ENCODE measurements at regions not wholly inside any gene's neighbourhood (a gene's known extent, or its start where the extent isn't known, plus 50 kb on each side); places are given as distances from the start of the nearest gene placed in this dataset.

DNA sequence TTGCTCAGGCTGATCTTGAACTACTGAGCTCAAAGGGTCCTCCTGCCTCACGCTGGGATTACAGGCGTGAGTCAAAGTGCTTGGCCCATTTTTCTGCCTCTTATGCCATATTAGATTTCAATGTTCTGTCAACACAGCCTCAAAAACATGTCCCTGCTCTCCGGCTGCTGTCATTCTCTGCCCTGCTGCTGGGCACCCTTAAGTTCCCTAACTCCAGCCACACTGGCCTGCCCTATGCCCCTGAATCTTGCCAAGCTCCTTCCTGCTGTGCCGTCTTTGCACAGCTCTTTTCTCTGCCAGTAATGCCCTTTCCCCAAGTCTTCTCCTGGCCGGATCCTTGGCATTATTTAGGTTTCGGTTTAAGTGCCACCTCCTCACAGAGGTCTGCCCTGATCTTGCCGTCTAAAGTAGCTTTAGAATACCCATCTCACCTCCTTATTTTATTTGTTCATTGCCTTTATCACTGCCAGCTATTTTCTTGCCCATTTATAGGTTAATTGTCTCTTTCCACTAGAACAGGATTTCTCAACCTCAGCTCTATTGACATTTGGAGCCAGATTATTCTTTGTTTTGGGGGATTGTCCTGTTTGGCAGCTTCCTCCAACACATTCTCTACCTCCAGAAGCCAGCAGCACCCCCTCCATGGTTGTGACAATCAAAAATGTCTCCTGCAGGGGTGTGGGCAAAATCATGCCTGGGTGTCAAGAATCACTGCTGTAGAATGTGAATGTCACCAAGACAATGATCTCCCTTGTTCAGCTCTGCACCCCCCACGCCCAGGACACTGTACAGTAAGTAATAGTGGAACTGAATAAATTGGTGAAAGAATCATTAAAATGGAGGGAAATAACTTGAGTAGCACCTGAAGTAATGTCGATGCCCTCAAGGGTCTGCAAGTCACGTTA, 168.2 kb downstream of the CYLD start:
- no peak for DNase-seq

DNA sequence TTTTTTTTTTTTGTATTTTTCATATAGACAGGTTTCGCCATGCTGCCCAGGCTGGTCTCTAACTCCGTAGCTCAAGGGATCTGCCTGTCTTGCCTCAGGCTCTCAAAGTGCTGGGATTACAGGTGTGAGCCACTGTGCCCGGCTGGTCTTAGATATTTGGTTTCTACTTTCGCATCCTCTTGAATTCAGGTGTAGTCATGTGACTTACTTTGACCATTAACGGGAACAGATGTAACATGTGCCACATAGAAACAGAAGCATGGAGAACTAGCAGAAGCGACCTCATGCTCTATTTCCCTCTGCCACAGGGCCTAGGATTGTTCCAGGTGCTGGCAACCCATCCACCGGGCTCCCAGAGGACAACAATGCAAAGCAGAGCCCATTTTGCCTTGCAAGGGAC, 166.6 kb downstream of the CYLD start:
- DNase-seq, result no peak

DNA sequence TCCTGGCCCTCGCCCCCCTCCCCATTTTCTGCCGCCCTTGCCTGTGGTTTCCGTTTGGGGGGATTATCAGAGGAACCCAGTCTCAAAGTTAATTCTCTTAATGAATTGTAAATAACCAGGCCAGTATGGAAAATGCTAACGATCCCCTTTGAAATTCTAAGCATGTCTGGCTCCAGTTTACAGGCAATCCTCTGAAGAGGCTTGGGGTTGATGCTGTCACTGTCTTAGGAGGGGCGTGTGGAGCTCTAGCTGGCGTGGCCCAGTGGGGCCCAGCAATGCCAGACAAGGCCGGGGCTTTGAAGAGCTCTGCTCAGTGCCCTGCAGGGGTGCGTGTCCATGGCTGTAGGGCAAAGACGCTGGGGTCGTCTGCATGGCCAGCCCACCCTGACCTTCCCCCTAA, 164.6 kb downstream of the CYLD start:
- DNase-seq, result no peak

DNA sequence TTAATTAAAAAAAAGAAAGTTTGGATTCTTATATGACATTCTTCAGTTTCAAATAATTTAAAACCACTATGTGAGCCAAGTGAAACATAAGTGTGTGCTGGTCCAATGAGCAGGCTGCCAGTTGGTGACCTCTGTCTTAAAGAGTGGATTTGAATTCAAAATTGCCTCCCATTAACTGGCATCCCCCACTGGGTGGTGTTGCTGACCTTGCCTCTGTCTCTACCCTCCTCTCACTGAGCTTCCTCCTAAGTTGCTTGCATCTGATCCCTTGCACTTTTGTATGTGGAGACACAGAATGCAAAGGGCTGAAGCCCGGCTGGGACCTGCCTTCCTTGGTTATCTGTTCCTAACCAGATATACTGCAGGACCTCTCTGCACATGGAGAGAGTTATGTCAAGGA, 160.6 kb downstream of the CYLD start:
- no peak for DNase-seq

DNA sequence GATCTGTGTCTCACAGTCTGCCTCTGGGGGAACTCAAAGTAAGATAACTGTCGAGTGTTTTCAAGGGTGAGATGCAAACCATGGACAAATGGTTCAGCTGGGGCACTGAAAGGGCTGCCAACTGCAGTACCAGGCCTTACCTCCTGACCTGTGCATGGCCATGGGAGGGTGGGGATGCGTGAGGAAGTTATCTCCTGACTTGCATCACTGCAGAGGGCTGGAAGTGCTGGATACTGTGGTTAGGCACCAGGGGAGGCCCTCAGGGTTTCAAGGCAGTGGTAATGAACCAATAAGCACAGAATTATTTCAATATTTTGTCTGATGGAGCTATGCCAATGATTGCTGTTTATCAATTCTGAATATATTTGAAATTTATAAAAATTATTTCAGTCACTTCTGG, 159.2 kb downstream of the CYLD start:
- DNase-seq, result no peak

DNA sequence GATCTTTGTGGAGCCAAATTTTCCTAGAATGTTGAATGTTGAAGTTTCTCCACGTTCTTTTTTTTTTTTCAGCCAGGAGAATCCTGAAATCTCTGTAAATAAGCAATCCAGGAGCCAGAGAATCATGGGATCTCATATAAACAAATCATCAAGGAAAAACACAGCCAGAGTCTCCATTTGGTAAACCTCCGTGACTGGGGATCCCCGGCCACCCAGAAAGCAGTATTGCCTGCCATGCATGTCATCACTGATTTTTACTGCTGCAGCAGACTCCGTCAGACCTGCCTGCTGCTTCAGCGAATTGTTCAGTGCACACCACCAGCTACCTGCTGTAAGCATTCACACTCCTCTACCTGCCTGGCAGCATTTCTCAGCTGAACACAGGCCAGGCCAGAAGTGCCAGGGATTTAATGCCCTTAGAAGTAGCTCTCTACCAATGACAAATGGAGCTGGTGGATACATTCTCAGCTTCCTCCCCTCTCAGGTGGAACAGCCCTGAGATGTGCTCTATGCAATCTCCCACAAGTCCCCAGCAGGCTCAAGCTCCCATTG, 158.6 kb downstream of the CYLD start:
- DNase-seq, result no peak

DNA sequence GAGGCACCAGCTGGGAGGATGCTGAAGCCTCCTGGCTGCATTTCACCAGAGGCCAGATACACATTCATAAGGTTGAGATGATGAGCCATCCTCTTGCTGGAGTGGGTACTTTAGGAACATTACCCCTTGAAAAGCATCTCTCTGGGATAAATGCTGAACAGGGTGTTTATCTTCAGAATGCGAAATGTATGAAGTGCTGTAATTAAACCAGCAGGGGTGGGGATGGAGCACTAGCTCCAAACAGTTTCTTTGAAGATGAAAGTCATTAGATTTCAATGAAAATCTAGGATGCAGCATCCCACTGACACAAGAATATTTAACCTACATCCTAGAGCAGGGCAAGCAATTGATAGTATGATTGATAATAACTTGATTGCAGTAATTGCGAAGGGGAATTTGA, 158.1 kb downstream of the CYLD start:
- DNase-seq, result no peak

DNA sequence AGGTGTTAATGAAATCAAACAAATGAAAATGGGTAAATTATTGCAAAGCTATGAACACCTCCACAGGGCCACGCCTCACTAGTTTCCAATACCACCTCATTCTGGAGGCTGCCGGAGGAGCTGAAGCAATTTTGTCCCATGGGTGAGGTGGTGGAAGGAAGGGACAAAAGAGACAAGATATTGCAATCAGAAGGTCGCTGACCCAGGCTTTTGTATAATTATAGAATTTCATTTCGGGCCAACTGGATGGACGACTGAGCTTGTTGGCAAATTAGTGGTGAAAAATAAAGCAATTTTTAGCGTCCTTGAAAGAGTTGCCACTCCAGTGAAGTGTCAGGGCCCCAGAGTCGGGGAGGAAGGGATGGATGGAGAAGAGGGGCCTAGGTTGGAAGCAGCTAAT, 147.9 kb downstream of the CYLD start:
- no peak for DNase-seq

DNA sequence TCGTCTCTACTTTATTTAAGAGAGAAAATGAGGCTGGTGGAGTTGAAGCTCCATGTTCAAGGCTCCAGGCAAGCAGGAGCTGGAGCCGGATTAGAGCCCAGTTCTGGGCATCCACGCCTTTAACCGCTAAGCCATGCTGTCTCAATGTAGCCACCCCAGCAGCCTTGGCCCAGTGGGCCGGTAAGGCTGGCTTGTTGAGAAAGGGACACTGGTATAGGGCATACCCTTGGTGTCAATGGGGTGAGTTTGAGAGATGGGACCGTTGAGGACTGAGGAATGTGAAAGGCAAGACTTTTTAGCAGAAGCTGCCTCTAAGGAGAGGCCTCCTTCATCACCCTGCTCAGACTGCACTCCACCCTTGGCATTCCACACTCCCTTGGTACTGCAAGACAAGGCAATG, 147.4 kb downstream of the CYLD start:
- DNase-seq, result no peak

DNA sequence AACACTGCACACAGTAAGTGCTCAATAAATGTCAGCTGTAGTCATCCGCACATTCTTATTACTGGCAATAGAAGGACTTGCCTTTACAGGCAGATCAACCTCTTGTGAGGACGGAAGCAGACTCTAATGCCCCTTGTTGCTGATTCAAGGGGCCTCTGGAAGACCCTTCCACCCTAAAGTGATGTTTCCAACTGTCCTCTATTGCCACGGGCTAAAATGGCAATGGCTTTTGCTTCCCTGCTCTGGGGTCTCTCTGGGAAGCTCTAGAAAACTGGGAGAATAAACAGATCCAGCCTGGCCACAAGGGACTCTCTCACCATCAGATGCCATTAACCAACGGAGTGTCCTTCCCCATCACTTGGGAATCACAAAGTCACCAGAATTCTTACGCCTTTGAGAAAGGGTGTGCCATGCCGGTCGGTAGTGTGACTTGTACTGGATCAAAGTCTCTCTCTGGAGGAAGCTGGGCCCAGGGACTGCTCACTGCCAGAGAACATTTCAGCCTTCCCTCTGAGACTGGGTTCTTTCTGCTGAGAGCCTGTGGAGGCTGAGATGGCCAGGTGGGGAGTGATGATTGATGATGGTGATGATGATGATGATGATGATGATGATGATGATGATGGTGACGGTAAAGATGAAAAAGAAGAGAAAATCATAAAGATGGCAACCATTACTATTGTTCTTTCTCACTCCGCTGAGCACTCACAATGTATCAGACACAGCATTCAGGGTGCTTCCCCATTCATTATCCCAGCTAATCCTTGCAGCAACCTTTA, 146.8 kb downstream of the CYLD start:
- DNase-seq, result no peak

DNA sequence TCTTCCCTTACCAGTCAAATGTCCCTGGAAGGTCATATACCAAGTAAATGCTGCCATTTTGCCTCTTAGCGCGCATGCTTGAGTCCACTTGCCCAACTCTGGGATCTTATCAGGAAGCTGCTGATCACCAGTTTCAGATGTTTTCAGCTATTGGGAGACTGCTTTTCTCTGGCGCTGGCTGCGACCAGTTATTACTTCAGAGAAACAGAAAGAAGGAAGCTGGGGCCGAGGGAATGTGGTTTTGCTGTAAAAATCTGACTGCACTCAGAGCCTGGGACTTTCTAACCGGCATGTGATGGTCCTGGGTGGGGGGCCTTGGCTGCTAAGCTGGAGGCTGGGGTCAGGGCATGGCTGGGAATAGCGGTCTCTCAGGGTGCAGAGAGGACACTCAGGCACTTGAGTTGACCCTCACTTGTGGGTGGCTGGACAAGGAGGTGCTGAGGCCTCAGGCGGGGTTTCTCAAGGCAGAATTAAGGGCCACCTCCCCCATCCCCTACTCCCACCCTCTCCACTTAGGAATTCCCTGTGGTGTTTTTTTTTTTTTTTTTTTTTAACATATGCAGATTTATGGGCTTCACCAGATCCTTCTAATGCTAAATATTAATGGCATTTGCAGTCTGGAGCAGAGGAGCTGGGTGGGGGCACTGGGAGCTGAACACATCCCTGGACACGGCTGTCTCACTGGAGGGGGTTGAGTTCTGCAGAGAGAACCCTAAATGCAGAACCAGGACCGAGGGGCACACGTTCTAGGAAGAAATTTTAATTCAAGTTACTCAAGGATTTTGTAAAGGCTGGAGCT, 145.8 kb downstream of the CYLD start:
- DNase-seq, result no peak

DNA sequence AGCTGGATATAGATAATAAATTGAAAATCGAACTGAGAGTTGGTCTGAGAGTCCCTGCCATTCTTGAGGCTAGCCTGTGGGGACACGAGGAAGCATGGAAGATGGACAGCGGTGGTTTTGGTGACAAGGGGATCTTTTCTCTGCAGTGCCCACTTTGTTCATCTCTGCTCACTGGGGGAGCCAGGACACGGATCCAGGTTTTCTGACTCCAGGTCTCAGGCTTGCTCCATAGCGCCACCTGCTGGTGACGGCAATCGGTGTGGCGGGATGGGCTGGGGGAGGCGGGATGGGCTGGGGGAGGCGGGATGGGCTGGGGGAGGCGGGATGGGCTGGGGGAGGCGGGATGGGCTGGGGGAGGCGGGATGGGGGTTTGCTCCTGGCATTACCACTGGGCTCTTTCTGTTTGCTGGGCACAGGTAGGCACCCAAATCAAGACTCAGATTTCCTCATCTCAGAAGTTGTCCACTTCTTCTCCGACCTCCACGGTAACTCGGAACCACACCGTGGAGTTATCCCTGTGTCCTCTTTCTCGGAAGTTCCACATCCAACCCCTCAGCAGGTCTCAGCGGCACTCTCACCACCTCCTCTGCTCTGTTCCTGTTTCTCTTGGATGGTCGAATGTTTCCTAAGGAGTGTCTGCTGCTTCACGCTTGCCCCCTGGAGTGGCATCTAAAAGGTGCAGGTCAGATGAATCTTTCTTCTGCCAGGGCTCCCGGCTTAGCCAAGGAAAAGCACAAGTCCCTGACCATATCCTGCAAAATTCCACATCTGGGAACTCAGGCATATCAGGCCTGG, 142.4 kb downstream of the CYLD start:
- no peak for DNase-seq

DNA sequence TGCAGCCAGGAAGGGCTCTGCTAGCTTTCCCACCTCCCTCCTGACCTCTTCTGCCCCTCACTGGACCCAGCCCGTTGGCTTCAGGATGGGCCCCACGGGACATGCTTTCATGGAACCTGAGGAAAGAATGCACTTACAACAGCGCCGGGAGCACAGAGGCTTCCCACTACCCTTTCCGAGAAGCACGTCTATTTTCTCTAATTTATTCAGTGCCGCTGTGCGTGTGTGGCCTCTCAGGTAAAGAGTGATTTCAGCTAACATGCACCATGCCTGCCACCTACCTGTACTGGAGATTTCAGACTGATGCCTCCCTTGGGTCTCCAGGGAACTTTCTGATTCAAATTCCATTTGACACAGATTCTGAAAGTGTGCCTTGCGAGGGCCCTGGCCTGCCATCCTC, 140.1 kb downstream of the CYLD start:
- DNase-seq, result no peak

DNA sequence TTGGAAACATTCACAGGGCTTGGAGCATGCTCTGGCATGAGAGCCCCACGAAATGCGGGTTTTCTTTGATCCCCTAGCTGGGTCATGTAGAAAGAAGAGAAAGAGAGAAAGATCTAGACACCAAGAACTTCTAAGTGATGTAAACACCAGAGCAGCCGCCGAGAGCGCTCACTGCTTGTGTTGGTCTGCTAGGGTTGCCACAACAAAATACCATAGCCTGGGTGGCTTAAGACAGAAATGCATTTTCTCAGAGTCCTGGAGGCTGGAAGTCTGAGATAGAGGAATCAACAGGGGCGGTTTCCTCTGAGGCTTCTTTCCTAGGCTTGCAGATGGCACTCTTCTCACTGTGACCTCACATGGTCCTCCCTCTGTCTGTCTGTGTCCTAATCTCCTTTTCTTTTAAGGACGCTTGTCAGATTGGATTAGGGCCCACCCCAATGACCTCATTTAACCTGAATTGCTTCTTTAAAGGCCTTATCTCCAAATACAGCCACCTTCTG, 139.5 kb downstream of the CYLD start:
- DNase-seq, result no peak

DNA sequence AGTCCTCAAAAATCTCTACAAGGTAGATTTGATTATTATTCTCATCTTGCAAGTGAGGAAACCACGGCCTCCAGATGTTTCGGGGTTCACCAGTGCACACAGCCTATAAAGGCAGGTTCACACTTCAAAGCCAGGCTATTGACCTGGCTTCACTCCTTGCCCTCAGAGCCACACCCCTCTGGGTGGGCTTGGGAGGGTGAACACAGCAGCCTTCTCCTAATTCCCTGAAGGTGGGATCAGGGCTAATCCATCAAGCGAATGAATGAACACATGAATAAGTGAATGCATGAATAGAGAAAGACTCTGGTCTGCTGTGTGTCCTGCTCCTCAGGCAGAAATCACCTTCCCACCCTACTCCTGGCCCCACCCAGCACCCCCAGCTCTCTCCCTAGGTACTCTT, 139.0 kb downstream of the CYLD start:
- DNase-seq, result no peak

DNA sequence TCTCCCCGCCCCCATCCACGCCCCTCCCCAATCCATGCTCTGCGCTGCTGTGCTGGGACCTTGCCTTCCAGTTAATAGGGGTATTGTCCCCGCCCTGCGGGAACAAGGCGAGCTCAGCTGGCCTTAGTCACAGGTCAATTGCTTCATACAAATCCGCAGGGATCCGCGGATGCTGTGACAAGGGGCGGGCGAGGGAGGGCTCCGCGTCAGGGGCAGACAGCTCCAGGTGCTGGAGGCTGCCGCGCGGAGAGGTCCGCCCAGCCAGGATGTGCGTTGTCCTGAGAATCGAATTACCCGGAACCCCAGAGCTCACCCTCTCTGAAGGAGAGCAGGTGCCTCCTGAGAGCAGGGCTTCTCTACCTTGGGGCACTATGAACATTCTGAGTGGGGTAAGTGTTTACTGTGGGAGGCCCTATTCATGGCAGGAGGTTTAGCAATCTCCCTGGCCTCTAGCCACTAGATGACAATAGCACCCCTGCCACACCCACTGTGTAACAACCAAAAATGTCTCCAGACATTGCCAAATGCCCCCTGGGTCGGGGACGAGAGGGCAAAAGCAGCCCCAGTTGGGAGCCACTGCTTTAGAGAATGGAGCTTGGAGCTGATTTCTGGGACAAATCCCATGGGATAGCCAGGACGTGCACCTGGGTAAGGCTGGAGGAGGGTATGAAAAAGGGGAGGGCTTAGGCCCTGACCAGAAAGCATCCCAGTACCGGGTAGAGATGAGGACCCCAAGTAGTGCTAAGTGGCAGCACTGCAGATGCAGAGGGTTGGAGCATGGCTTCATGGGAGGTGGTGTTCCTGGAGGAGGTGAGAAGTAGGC, 138.2 kb downstream of the CYLD start:
- DNase-seq, result peak; percentile 70

DNA sequence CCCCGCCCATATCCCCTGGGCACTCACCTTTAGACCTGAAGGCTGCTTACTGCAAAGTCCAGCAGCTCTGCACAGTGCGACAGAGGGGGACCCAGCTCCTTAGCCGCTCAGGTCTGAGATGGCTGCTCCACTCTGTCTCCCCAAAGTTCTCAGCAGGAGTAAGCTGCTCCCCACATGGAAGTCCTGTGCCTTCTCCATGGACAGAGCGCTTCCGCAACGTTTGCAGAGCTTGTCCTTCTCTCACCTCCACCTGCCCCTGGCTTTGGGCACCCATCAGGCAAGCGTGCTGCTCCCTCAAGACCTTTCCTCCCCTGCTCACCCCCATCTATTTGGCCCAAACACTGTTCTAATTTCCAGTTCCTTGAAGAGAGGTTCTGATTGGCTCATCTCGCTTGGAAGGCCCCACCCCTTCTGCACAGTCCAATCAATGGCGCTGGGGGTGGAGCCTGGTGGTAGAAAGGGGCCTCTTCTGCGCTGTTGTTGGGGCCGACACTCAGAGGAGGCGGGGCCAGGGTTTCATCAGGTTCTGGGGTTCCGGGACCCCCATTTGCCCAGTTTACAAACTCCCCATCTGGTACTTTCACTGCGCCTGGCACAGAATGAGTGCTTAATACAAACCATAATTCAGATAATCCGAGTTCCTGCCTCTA, 137.2 kb downstream of the CYLD start:
- DNase-seq, result no peak

DNA sequence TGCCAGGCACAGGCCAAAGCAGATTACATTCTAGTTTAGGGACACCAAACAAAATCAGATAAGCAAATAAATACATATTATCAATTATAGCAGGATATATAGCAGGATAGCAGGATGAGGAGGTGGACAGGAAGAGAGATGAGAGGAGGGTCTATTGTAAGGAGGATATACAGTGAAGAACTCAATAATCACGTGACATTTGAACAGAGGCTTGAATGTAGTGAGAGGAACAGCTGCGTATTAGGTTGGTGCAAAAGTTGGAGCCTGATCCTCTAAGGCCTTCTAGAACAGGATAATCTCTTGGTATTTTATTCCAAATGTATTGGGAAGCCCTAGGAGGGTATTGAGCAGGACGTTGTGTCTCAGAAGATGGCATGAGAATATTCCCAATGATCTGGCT, 136.7 kb downstream of the CYLD start:
- DNase-seq, result no peak

DNA sequence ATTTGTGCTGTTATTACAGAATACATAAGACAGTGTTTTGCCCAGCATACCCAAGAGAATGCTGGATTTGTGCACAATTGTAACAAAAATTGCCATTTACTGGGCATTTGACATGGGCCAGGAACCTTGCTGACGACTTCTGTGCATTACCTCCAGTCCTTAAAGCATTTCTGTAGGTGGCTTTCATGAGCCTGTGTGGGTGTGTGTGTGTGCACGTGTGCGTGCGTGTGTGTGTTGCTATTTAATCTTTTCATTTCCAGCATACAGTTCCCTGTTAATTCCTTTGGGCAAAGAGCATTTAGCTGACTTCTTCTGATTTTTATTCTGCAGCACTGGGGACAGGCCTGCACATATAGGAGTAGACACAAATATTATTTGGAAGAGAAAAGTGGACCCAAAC, 134.4 kb downstream of the CYLD start:
- no peak for DNase-seq

DNA sequence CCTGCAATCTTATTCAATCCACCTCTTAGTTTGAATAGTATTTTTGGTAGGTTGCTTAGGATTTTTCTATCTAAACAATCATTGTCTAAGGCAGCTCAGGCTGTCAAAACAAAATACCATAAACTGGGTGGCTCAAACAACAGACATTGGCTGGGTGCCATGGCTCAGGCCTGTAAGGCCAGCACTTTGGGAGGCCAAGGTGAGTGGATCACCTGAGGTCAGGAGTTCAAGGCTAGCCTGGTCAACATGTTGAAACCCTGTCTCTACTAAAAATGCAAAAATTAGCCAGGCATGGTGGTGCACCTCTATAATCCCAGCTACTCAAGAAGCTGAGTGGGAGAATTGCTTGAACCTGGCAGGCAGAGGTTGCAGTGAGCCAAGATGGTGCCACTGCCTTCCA, 126.7 kb downstream of the CYLD start:
- DNase-seq, result no peak

DNA sequence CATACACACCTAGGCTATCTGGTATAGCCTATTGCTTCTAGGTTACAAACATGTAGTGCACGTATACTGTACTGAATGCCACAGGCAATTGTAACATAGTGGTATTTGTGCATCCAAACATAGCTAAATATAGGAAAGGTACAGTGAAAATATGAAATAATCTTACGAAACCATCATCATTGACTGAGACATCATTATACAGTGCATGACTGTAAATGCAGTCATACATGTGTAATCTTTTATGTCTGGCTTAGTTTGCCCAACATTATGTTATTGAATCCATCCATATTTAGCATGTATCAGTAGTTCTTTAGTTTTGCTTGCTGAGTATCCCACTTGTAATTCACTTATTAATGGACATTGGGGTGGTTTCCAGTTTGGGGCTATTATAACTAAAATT, 124.9 kb downstream of the CYLD start:
- DNase-seq, result no peak
